GM12878 (cell line): ENCODE measurements at regions not wholly inside any gene's neighbourhood (a gene's known extent, or its start where the extent isn't known, plus 50 kb on each side); places are given as distances from the start of the nearest gene placed in this dataset.

Experiments
- ATAC-seq: fragments of 200-7000 bp; cut with Tn5 transposase; 3 replicates; pipeline ENCODE4 v1.9.1; 2020; ENCODE audit warnings: mild to moderate bottlenecking, moderate library complexity
- BruUV-seq: library from RNA; stranded (reverse); fragments of 400-500 nt; replicated peaks from 2 replicates; lab custom pipeline; 2021; lab: Mats Ljungman, UMichigan
- CTCF ChIA-PET: fragments of 300-600 bp; sonication (Branson Sonifier 250); formaldehyde crosslinking; extraction: SDS; loops from one replicate; lab custom pipeline; 2021; ENCODE audit warnings: inconsistent platforms; lab: Yijun Ruan, JAX
- POLR2A ChIA-PET: fragments of 350-600 bp; formaldehyde crosslinking; extraction: SDS; loops from one replicate; lab custom pipeline; 2021; ENCODE audit warnings: inconsistent platforms; lab: Charles Lee
- RAD21 ChIA-PET: fragments of 300-600 bp; sonication (Branson Sonifier 250); formaldehyde crosslinking; loops from one replicate; lab custom pipeline; 2023; ENCODE audit warnings: antibody characterized with exemption; ENCODE audit not compliant: unreplicated experiment; lab: Charles Lee
- SMC1A ChIA-PET: fragments of 300-600 bp; sonication (Branson Sonifier 250); formaldehyde crosslinking; loops from one replicate; lab custom pipeline; 2023; ENCODE audit not compliant: unreplicated experiment, uncharacterized antibody; lab: Charles Lee
- DNase-seq: peaks from one replicate; pipeline ENCODE4 v3.0.0-alpha.2; 2011; ENCODE audit warnings: low read depth, low spot score
- FAIRE-seq: peaks from 3 replicates; lab custom pipeline; 2011; peaks lifted over from hg19 to GRCh38; lab: Jason Lieb, UNC
- H2AFZ ChIP-seq: 2 replicates; pipeline ENCODE4 v1.6.0; 2011; ENCODE audit warnings: low read depth, low read length, control low read depth; ENCODE audit not compliant: control insufficient read depth
- H3K27ac ChIP-seq: 2 replicates; pipeline ENCODE4 v1.5.1; 2011; ENCODE audit warnings: control low read depth; ENCODE audit not compliant: control insufficient read depth, insufficient read depth
- H3K27me3 ChIP-seq, 2 experiments: replicated peaks in 1 of 2; 2 replicates each; pipeline versions ENCODE4 v1.6.0 to v1.6.1; 2011; ENCODE audit warnings: low read length in 1 of 2; ENCODE audit not compliant: control insufficient read depth in 2 of 2, insufficient read depth in 2 of 2
- H3K36me3 ChIP-seq, 2 experiments: 2 replicates each; pipeline ENCODE4 v1.5.1; 2011; ENCODE audit warnings: low read length in 1 of 2; ENCODE audit not compliant: control insufficient read depth in 2 of 2, insufficient read depth in 2 of 2
- H3K4me1 ChIP-seq: 2 replicates; pipeline ENCODE4 v1.6.1; 2011; ENCODE audit warnings: mild to moderate bottlenecking, low read length, moderate library complexity, mixed read lengths; ENCODE audit not compliant: control insufficient read depth, insufficient read depth
- H3K4me2 ChIP-seq: 2 replicates; pipeline ENCODE4 v1.6.0; 2011; ENCODE audit warnings: control low read depth; ENCODE audit not compliant: control insufficient read depth, insufficient read depth
- H3K4me3 ChIP-seq: fragments of 200-600 bp; sonication (generic); 2 replicates; pipeline ENCODE4 v1.5.1; 2016
- H3K79me2 ChIP-seq: 2 replicates; pipeline ENCODE4 v1.6.0; 2011; ENCODE audit warnings: low read length; ENCODE audit not compliant: control insufficient read depth, insufficient read depth
- H3K9ac ChIP-seq: 2 replicates; pipeline ENCODE4 v1.8.0; 2011; ENCODE audit warnings: low read length, control low read depth, mixed read lengths; ENCODE audit not compliant: control insufficient read depth, insufficient read depth
- H3K9me3 ChIP-seq: replicated peaks from 3 replicates; pipeline ENCODE4 v1.5.1; 2011; ENCODE audit warnings: mild to moderate bottlenecking, low read length; ENCODE audit not compliant: control insufficient read depth, insufficient read depth
- H4K20me1 ChIP-seq: 2 replicates; pipeline ENCODE4 v1.6.0; 2011; ENCODE audit not compliant: control insufficient read depth, insufficient read depth
- IKZF2 ChIP-seq, 2 experiments: fragments of 450-650 bp; IDR thresholded peaks; 2 replicates each; pipeline ENCODE4 v1.6.1; 2017; ENCODE audit warnings: mild to moderate bottlenecking in 2 of 2, moderate library complexity in 2 of 2
- PML ChIP-seq: IDR thresholded peaks from 2 replicates; pipeline ENCODE4 v1.6.1; 2012; ENCODE audit warnings: low read length, inconsistent platforms
- POLR2AphosphoS2 ChIP-seq: IDR thresholded peaks from 2 replicates; pipeline ENCODE4 v1.6.1; 2011; ENCODE audit warnings: low read depth, mild to moderate bottlenecking, low read length, improper control_type of control experiment, moderate library complexity
- REST ChIP-seq: IDR thresholded peaks from 2 replicates; pipeline ENCODE4 v1.6.1; 2012; ENCODE audit warnings: mild to moderate bottlenecking, low read depth, low read length
- WGBS: methylation state at CpG from one replicate; pipeline ENCODE4 v1.1.6; 2016; ENCODE audit warnings: low lambda C conversion rate; ENCODE audit not compliant: insufficient replicate concordance, insufficient coverage; ENCODE audit errors: missing lambda C conversion rate; 5-methylcytosine and 5-hydroxymethylcytosine counted together
- in situ Hi-C: fragments of 300-500 bp; cut with MboI; formaldehyde crosslinking; loops from 9 replicates; pipeline ENCODE4 v1.14.3; 2018; ENCODE audit warnings: mixed read lengths
- intact Hi-C: fragments of 100-400 bp; cut with micrococcal nuclease; formaldehyde crosslinking; loops from one replicate; pipeline ENCODE4 v1.14.2; 2022; ENCODE audit not compliant: unreplicated experiment

DNA sequence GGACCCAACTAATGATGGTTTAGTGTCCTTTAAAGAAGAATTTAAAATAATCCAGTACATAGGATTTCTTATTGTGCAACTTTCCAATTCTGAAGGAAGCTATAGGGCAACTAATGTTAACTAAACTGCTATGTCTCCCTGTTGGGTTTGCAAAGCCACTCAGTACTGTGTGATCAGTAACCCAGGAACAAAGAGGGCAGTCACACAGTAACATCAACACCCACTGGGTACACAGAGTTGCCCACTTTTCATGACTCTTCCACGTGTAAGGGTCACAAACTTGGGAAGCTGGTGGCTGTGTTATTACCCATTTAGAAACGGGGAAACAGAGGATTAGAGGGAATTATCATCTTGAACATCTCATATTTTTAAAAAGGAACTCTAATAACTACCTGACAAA is 555.0 kb upstream of the DIPK2B start:
- DNase-seq, result no peak
- Histone ChIP-seq H3K27ac (no peak overlapping the region), H3K36me3 (no peaks in the 10 kb centered on the region), H2AFZ (no peak overlapping the region), H3K4me1 (peaks cover 11% of the 10 kb centered on the region; the same call in 1 of the 2 replicates), H3K79me2 (no peaks in the 10 kb centered on the region), H3K9me3 (no peaks in the 10 kb centered on the region; the same call in 2 of the 3 replicates), H3K27me3 (no peaks in the 10 kb centered on the region), H3K9ac (no peak overlapping the region), H3K4me2 (no peak overlapping the region), H4K20me1 (no peaks in the 10 kb centered on the region), H3K4me3 (no peak overlapping the region)
- no peak for FAIRE-seq
- WGBS, result 14% methylated on average over 2 of the region's 2 CpGs
- ChIA-PET RAD21 (interaction anchor here (1.3 kb wide), 1 partner anchor 13 kb away, joined by 3 read pairs; no protein-coding TSS in a partner anchor), CTCF (interaction anchor here (1.0 to 1.5 kb wide), 2 partner anchors 8 to 9 kb away, joined by 3 read pairs; no protein-coding TSS in a partner anchor), POLR2A (interaction anchor here (0.6 to 1.0 kb wide), 3 partner anchors 10 to 828 kb away, joined by 3 to 4 read pairs (median 4); no protein-coding TSS in a partner anchor), SMC1A (interaction anchor here (1.3 to 4.0 kb wide), 2 partner anchors 11 to 16 kb away, joined by 4 to 20 read pairs; no protein-coding TSS in a partner anchor)
- ATAC-seq, result no peak
- no TSS peak for BruUV-seq
- TF ChIP-seq REST (no peak), IKZF2 (IDR thresholded peaks at IDR 0.05) (no peak), POLR2AphosphoS2 (no peak), PML (no peak)
- in situ Hi-C loops, result loop anchor here (25.0 kb wide), 1 partner anchor 868 kb away; no protein-coding TSS in a partner anchor
- intact Hi-C loops, result no loop called here
